HCT116 (cell line): ENCODE measurements at regions not wholly inside any gene's neighbourhood (a gene's known extent, or its start where the extent isn't known, plus 50 kb on each side); places are given as distances from the start of the nearest gene placed in this dataset.
"Not testable (repeated sequence)": the region's sequence is repeated elsewhere in the genome, so short reads cannot be mapped to it uniquely, and the experiment has no call there.

Experiments used
- ATAC-seq: fragments of 200-7000 bp; cut with Tn5 transposase; 2 replicates; pipeline ENCODE4 v1.9.1; 2020; ENCODE audit warnings: mild to moderate bottlenecking, moderate library complexity
- BruUV-seq: library from RNA; stranded (reverse); fragments of 400-500 nt; replicated peaks from 2 replicates; lab custom pipeline; 2021; lab: Mats Ljungman, UMichigan
- CTCF ChIA-PET: fragments of 300-600 bp; sonication (Branson Sonifier 250); formaldehyde crosslinking; loops from one replicate; lab custom pipeline; 2021; ENCODE audit warnings: antibody characterized with exemption; lab: Charles Lee
- POLR2A ChIA-PET: fragments of 300-600, 350-600 bp; sonication (Branson Sonifier 250); formaldehyde crosslinking; loops from one replicate; lab custom pipeline; 2021; ENCODE audit warnings: antibody characterized with exemption; lab: Charles Lee
- RAD21 ChIA-PET, 2 experiments: fragments of 300-600 bp; sonication (Branson Sonifier 250); formaldehyde crosslinking; loops; one replicate each; lab custom pipeline; 2023; ENCODE audit warnings: low total read pairs in 2 of 2; ENCODE audit not compliant: uncharacterized antibody in 2 of 2, unreplicated experiment in 2 of 2, low non-redundant PET in 1 of 2; lab: Charles Lee
- DNase-seq: peaks from one replicate; pipeline ENCODE4 v3.0.0-alpha.2; 2010; ENCODE audit warnings: low read depth, low spot score
- H2AFZ ChIP-seq: fragments of 200-600 bp; shearing (Covaris generic), sonication (generic); 2 replicates; pipeline ENCODE4 v1.6.1; 2017; ENCODE audit warnings: low read depth, mixed run types, mixed read lengths, antibody characterized with exemption, low read length; ENCODE audit not compliant: poor library complexity, severe bottlenecking
- H3K27ac ChIP-seq: 2 replicates; pipeline ENCODE4 v1.5.1; 2012; ENCODE audit warnings: low read depth, low read length
- H3K27me3 ChIP-seq: fragments of 200-600 bp; sonication (generic); 2 replicates; pipeline ENCODE4 v1.6.1; 2016; ENCODE audit warnings: mixed run types, low read length, mixed read lengths; ENCODE audit not compliant: insufficient read depth
- H3K36me3 ChIP-seq, 2 experiments: fragments of 200-500 bp in 1 of 2; fragments of 200-600 bp in 1 of 2; sonication (Bioruptor generic) in 1 of 2; sonication (generic) in 1 of 2; 2 replicates each; pipeline versions ENCODE4 v1.5.1 to v1.6.1; 2014 to 2016; ENCODE audit warnings: low read length in 2 of 2, inconsistent platforms in 1 of 2, mixed read lengths in 1 of 2, mixed run types in 1 of 2; ENCODE audit not compliant: insufficient read depth in 2 of 2, control insufficient read depth in 1 of 2
- H3K4me1 ChIP-seq, 2 experiments: fragments of 200-600 bp in 1 of 2; sonication (generic) in 1 of 2; 2 replicates each; pipeline versions ENCODE4 v1.5.1 to v1.6.1; 2012 to 2017; ENCODE audit warnings: low read length in 2 of 2, inconsistent platforms in 1 of 2, mild to moderate bottlenecking in 1 of 2, mixed read lengths in 1 of 2, mixed run types in 1 of 2, moderate library complexity in 1 of 2; ENCODE audit not compliant: insufficient read depth in 2 of 2, control insufficient read depth in 1 of 2
- H3K4me2 ChIP-seq: fragments of 200-600 bp; sonication (generic); 2 replicates; pipeline ENCODE4 v1.6.1; 2017; ENCODE audit warnings: mixed run types, low read length, mixed read lengths
- H3K4me3 ChIP-seq, 2 experiments: fragments of 200-600 bp in 1 of 2; sonication (generic) in 1 of 2; replicated peaks in 1 of 2; 2 replicates each; pipeline ENCODE4 v1.5.1; 2011 to 2016; ENCODE audit warnings: low read length in 2 of 2, control low read depth in 1 of 2, low read depth in 1 of 2, mild to moderate bottlenecking in 1 of 2, mixed read lengths in 1 of 2, mixed run types in 1 of 2
- H3K79me2 ChIP-seq: fragments of 200-600 bp; sonication (generic); 2 replicates; pipeline ENCODE4 v1.6.1; 2017; ENCODE audit warnings: mild to moderate bottlenecking, mixed run types, low read length, moderate library complexity, mixed read lengths; ENCODE audit not compliant: insufficient read depth
- H3K9ac ChIP-seq: fragments of 200-600 bp; sonication (generic); 2 replicates; pipeline ENCODE4 v1.6.1; 2016; ENCODE audit warnings: low read length, mixed read lengths
- H3K9me2 ChIP-seq: fragments of 200-600 bp; sonication (generic), shearing (Covaris generic); 2 replicates; pipeline ENCODE4 v1.6.1; 2017; ENCODE audit warnings: mixed run types, mild to moderate bottlenecking, moderate library complexity; ENCODE audit not compliant: insufficient read depth
- H3K9me3 ChIP-seq, 2 experiments: fragments of 200-500 bp in 1 of 2; fragments of 200-600 bp in 1 of 2; sonication (Bioruptor generic) in 1 of 2; sonication (generic) in 1 of 2; 2 replicates each; pipeline ENCODE4 v1.6.1; 2014 to 2017; ENCODE audit warnings: low read length in 2 of 2, mixed read lengths in 2 of 2, inconsistent platforms in 1 of 2, low read depth in 1 of 2, mild to moderate bottlenecking in 1 of 2, mixed run types in 1 of 2, moderate library complexity in 1 of 2; ENCODE audit not compliant: control insufficient read depth in 1 of 2, insufficient read depth in 1 of 2
- H4K20me1 ChIP-seq: fragments of 200-600 bp; sonication (generic), shearing (Covaris generic); 2 replicates; pipeline ENCODE4 v1.6.1; 2017; ENCODE audit warnings: mixed run types, mild to moderate bottlenecking, moderate library complexity; ENCODE audit not compliant: insufficient read depth
- intact Hi-C: fragments of 100-400 bp; cut with micrococcal nuclease; formaldehyde crosslinking; loops from 2 replicates; pipeline ENCODE4 v1.10.0; 2022

- H2AFZ ChIP-seq, H3K36me3 ChIP-seq, H4K20me1 ChIP-seq, CTCF ChIA-PET, ATAC-seq, RAD21 ChIA-PET, H3K9me2 ChIP-seq, H3K27me3 ChIP-seq, DNase-seq, POLR2A ChIA-PET, BruUV-seq, H3K79me2 ChIP-seq, H3K9ac ChIP-seq, H3K4me2 ChIP-seq, H3K4me3 ChIP-seq, H3K27ac ChIP-seq, H3K4me1 ChIP-seq, intact Hi-C loops: not testable (repeated sequence)
- H3K9me3 ChIP-seq: peaks cover 64 to 76% of the 10 kb centered on the region in 2 experiments; a peak in 3 of 4 replicates
Measured at GRCh38 chr4:49147596-49147995, 161.5 kb downstream of the CWH43 start.

- H3K9me2 ChIP-seq, POLR2A ChIA-PET, H3K27ac ChIP-seq, H3K36me3 ChIP-seq, intact Hi-C loops, CTCF ChIA-PET, H3K27me3 ChIP-seq, H3K4me1 ChIP-seq, RAD21 ChIA-PET, BruUV-seq, H3K9ac ChIP-seq, H3K79me2 ChIP-seq, H2AFZ ChIP-seq, H4K20me1 ChIP-seq, H3K4me3 ChIP-seq, H3K4me2 ChIP-seq: not testable (repeated sequence)
- ATAC-seq: peak; percentile 84
- peak; percentile 90 for DNase-seq
- peaks cover 78 to 88% of the 10 kb centered on the region in 2 experiments; a peak in 3 of 4 replicates for H3K9me3 ChIP-seq
Measured at GRCh38 chr4:49149006-49149975, 163.2 kb downstream of the CWH43 start.

- H3K9me3 ChIP-seq: peaks cover 82 to 95% of the 10 kb centered on the region in 2 experiments; a peak in 3 of 4 replicates
- H3K27ac ChIP-seq, BruUV-seq, POLR2A ChIA-PET, CTCF ChIA-PET, H3K4me1 ChIP-seq, intact Hi-C loops, H4K20me1 ChIP-seq, H2AFZ ChIP-seq, H3K4me2 ChIP-seq, RAD21 ChIA-PET, H3K36me3 ChIP-seq, H3K9me2 ChIP-seq, H3K9ac ChIP-seq, DNase-seq, ATAC-seq, H3K79me2 ChIP-seq, H3K4me3 ChIP-seq, H3K27me3 ChIP-seq: not testable (repeated sequence)
Measured at GRCh38 chr4:49150351-49151083, 164.4 kb downstream of the CWH43 start.

- H3K4me1 ChIP-seq, DNase-seq, H3K27ac ChIP-seq, H2AFZ ChIP-seq, H3K36me3 ChIP-seq, H4K20me1 ChIP-seq, RAD21 ChIA-PET, CTCF ChIA-PET, H3K9me2 ChIP-seq, POLR2A ChIA-PET, H3K79me2 ChIP-seq, H3K4me2 ChIP-seq, BruUV-seq, H3K4me3 ChIP-seq, H3K9ac ChIP-seq, H3K27me3 ChIP-seq, intact Hi-C loops: not testable (repeated sequence)
- 0 out of 2 replicates have a peak, but pooled peaks have one; percentile 39 for ATAC-seq
- H3K9me3 ChIP-seq: peaks cover 69 to 77% of the 10 kb centered on the region in 2 experiments
Measured at GRCh38 chr4:49153011-49153410, 166.9 kb downstream of the CWH43 start.
